Breast epithelium (tissue), 3 donors: ENCODE measurements at regions not wholly inside any gene's neighbourhood (a gene's known extent, or its start where the extent isn't known, plus 50 kb on each side); places are given as distances from the start of the nearest gene placed in this dataset.

Experiments
- CTCF ChIP-seq, 3 donors: fragments of 450-650 bp; IDR thresholded peaks; one replicate each; pipeline ENCODE4 v1.5.1; 2016 to 2017; ENCODE audit warnings: antibody characterized with exemption in 3 of 3, mild to moderate bottlenecking in 3 of 3, moderate library complexity in 3 of 3
- POLR2A ChIP-seq: fragments of 450-650 bp; IDR thresholded peaks from one replicate; pipeline ENCODE4 v1.6.1; 2016; ENCODE audit warnings: antibody characterized with exemption, mild to moderate bottlenecking, moderate library complexity

DNA sequence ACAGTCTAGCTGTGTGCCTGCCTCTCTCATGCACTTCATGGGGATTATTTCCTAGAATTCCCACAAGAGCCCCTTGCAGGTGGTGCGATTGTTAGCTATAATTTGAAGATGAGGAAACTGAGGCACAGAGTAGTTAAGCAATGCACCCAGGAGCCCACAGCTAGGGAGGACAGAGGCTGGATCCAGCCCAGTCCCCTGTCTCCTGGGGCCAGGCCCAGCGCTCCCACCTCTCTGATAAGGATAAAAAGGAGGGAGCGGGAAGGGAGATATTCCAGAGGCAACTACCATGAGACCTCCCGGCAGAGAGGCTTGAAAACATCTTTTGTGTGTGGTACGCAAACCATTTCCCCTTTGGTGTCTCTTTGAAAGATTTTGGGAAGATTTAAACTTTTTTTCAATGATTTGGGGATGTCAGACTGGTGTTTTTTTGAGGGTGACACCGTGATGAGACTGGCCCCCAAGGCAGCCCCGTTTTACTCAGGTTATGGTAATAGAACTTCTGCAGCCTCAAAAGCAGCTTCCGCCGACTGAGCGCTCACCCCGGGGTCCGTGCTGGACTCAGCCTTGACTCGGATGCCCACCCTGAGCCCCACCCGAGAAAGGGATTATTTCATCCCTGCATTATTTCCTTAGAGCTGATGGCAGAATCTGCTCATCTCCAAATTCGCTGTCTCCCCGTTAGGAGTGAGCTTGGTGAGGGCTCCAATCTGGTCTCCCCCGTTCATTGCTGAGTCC lies 144.7 kb upstream of the IER5L start:
- no peak for TF ChIP-seq CTCF (IDR thresholded peaks at IDR 0.05)
- TF ChIP-seq POLR2A = no peak
